Endothelial cell of umbilical vein (primary cell): ENCODE measurements at regions not wholly inside any gene's neighbourhood (a gene's known extent, or its start where the extent isn't known, plus 50 kb on each side); places are given as distances from the start of the nearest gene placed in this dataset.

Source experiments
- BruUV-seq: library from RNA; stranded (reverse); fragments of 400-500 nt; replicated peaks from 2 replicates; lab custom pipeline; 2021; lab: Mats Ljungman, UMichigan
- CTCF ChIA-PET: fragments of 300-600, 350-600 bp; sonication (Branson Sonifier 250); formaldehyde crosslinking; loops from one replicate; lab custom pipeline; 2021; ENCODE audit warnings: antibody characterized with exemption, inconsistent platforms; lab: Charles Lee
- POLR2A ChIA-PET: fragments of 300-600, 350-600 bp; sonication (Branson Sonifier 250); formaldehyde crosslinking; loops from one replicate; lab custom pipeline; 2021; ENCODE audit warnings: antibody characterized with exemption, inconsistent platforms; lab: Charles Lee
- DNase-seq: peaks from one replicate; pipeline ENCODE4 v3.0.0-alpha.2; 2011; ENCODE audit warnings: low read depth, low spot score
- FAIRE-seq: peaks from 2 replicates; lab custom pipeline; 2011; peaks lifted over from hg19 to GRCh38; lab: Jason Lieb, UNC
- H2AFZ ChIP-seq: 2 replicates; pipeline ENCODE4 v1.6.0; 2012; ENCODE audit warnings: low read depth, low read length, control low read depth, inconsistent platforms
- H3K27ac ChIP-seq: 2 replicates; pipeline ENCODE4 v1.5.1; 2011; ENCODE audit warnings: low read depth, mild to moderate bottlenecking, control low read depth, low read length, moderate library complexity; ENCODE audit not compliant: insufficient read depth
- H3K27me3 ChIP-seq, 2 experiments: 2 replicates each; pipeline versions ENCODE4 v1.6.0 to v1.6.1; 2011; ENCODE audit warnings: low read length in 2 of 2, mixed read lengths in 1 of 2; ENCODE audit not compliant: control insufficient read depth in 2 of 2, insufficient read depth in 2 of 2
- H3K36me3 ChIP-seq, 2 experiments: 2 replicates in 1 of 2; 3 replicates in 1 of 2; pipeline ENCODE4 v1.5.1; 2011; ENCODE audit warnings: low read length in 2 of 2, mild to moderate bottlenecking in 1 of 2, moderate library complexity in 1 of 2; ENCODE audit not compliant: control insufficient read depth in 2 of 2, insufficient read depth in 2 of 2; ENCODE audit errors: extremely low read depth in 1 of 2
- H3K4me1 ChIP-seq: 3 replicates; pipeline ENCODE4 v1.5.1; 2011; ENCODE audit warnings: mild to moderate bottlenecking, low read length; ENCODE audit not compliant: control insufficient read depth, insufficient read depth; ENCODE audit errors: extremely low read depth
- H3K4me2 ChIP-seq: 2 replicates; pipeline ENCODE4 v1.6.1; 2011; ENCODE audit warnings: low read length, control low read depth, mixed read lengths; ENCODE audit not compliant: insufficient read depth
- H3K4me3 ChIP-seq, 3 experiments: fragments of 200-600 bp in 1 of 3; sonication (generic), shearing (Covaris generic) in 1 of 3; replicated peaks in 1 of 3; 2 replicates each; pipeline ENCODE4 v1.5.1; 2011 to 2016; ENCODE audit warnings: control low read depth in 3 of 3, low read length in 3 of 3, mild to moderate bottlenecking in 2 of 3, inconsistent platforms in 1 of 3, low read depth in 1 of 3, moderate library complexity in 1 of 3; ENCODE audit not compliant: insufficient read depth in 1 of 3
- H3K79me2 ChIP-seq: 2 replicates; pipeline ENCODE4 v1.6.0; 2012; ENCODE audit warnings: low read length, inconsistent platforms; ENCODE audit not compliant: control insufficient read depth, insufficient read depth
- H3K9ac ChIP-seq: replicated peaks from 2 replicates; pipeline ENCODE3; 2011; ENCODE audit warnings: low read length, control low read depth; ENCODE audit not compliant: insufficient read depth; ENCODE audit errors: extremely low read depth
- H3K9me1 ChIP-seq: replicated peaks from 3 replicates; pipeline ENCODE4 v1.6.0; 2011; ENCODE audit warnings: mild to moderate bottlenecking, low read length; ENCODE audit not compliant: control insufficient read depth, insufficient read depth; ENCODE audit errors: extremely low read depth
- H3K9me3 ChIP-seq: replicated peaks from 2 replicates; pipeline ENCODE4 v1.5.1; 2012; ENCODE audit warnings: low read length, inconsistent platforms; ENCODE audit not compliant: control insufficient read depth, insufficient read depth
- H4K20me1 ChIP-seq: replicated peaks from 2 replicates; pipeline ENCODE3; 2011; ENCODE audit warnings: mild to moderate bottlenecking, low read length; ENCODE audit not compliant: control insufficient read depth, insufficient read depth; ENCODE audit errors: extremely low read depth
- EZH2 ChIP-seq: IDR thresholded peaks from 2 replicates; pipeline ENCODE4 v1.6.1; 2012; ENCODE audit warnings: borderline replicate concordance, low read depth, mild to moderate bottlenecking, moderate library complexity, low read length, inconsistent platforms; ENCODE audit not compliant: severe bottlenecking
- FOS ChIP-seq: IDR thresholded peaks from 2 replicates; pipeline ENCODE4 v1.6.1; 2011; ENCODE audit warnings: mild to moderate bottlenecking, low read length, moderate library complexity, borderline replicate concordance; ENCODE audit not compliant: insufficient read depth
- GATA2 ChIP-seq: IDR thresholded peaks from 2 replicates; pipeline ENCODE4 v1.7.0; 2011; ENCODE audit warnings: low read depth, mild to moderate bottlenecking, moderate library complexity, mixed read lengths, low read length; ENCODE audit not compliant: insufficient read length, insufficient read depth
- JUN ChIP-seq: IDR thresholded peaks from 2 replicates; pipeline ENCODE4 v1.6.1; 2011; ENCODE audit warnings: borderline replicate concordance, low read depth; ENCODE audit not compliant: insufficient read length, insufficient read depth
- MYC ChIP-seq: IDR thresholded peaks from one replicate; pipeline ENCODE4 v1.6.1; 2011; ENCODE audit warnings: mild to moderate bottlenecking, low read depth, low read length
- POLR2A ChIP-seq: IDR thresholded peaks from 2 replicates; pipeline ENCODE4 v1.6.1; 2012; ENCODE audit warnings: low read depth, mild to moderate bottlenecking, control low read depth, low read length
- POLR2AphosphoS5 ChIP-seq: IDR thresholded peaks from 2 replicates; pipeline ENCODE4 v1.6.1; 2012; ENCODE audit warnings: low read depth, mild to moderate bottlenecking, control low read depth, low read length, moderate library complexity; ENCODE audit not compliant: insufficient read depth
- dilution Hi-C: fragments of 300-500 bp; cut with MboI; formaldehyde crosslinking; loops from one replicate; pipeline ENCODE4 v1.15.0; 2019; ENCODE audit warnings: low sequenced_read_pairs; ENCODE audit not compliant: extremely low pct_ligation_motif_present
- intact Hi-C: fragments of 100-400 bp; cut with micrococcal nuclease; formaldehyde crosslinking; loops from one replicate; pipeline ENCODE4 v1.10.0; 2022
- TF ChIP-seq, protein P1 (sequence below), 2 donors: IDR thresholded peaks; 1 replicate in 1 of 2; 2 replicates in 1 of 2; pipeline ENCODE4 v1.5.1; 2011; ENCODE audit warnings: low read length in 2 of 2, mild to moderate bottlenecking in 2 of 2, moderate library complexity in 2 of 2, control low read depth in 1 of 2, inconsistent platforms in 1 of 2, low read depth in 1 of 2; ENCODE audit not compliant: insufficient read depth in 1 of 2; ENCODE audit errors: extremely low read depth in 1 of 2
- TF ChIP-seq, protein P2 (sequence below): IDR thresholded peaks from 2 replicates; pipeline ENCODE4 v1.6.1; 2011; ENCODE audit not compliant: insufficient read depth, insufficient read length

- no TSS peak for BruUV-seq
- TF ChIP-seq EZH2 (no peak), POLR2A (no peak), JUN (no peak), MYC (no peak), GATA2 (no peak), POLR2AphosphoS5 (no peak), FOS (no peak)
- TF ChIP-seq, protein P1, sequence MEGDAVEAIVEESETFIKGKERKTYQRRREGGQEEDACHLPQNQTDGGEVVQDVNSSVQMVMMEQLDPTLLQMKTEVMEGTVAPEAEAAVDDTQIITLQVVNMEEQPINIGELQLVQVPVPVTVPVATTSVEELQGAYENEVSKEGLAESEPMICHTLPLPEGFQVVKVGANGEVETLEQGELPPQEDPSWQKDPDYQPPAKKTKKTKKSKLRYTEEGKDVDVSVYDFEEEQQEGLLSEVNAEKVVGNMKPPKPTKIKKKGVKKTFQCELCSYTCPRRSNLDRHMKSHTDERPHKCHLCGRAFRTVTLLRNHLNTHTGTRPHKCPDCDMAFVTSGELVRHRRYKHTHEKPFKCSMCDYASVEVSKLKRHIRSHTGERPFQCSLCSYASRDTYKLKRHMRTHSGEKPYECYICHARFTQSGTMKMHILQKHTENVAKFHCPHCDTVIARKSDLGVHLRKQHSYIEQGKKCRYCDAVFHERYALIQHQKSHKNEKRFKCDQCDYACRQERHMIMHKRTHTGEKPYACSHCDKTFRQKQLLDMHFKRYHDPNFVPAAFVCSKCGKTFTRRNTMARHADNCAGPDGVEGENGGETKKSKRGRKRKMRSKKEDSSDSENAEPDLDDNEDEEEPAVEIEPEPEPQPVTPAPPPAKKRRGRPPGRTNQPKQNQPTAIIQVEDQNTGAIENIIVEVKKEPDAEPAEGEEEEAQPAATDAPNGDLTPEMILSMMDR (IDR thresholded peaks at IDR 0.05; ENCODE audit: extremely low read depth in 1 of 2, insufficient read depth in 1 of 2, low read depth in 1 of 2, low read length in 2 of 2) = no peak
- TF ChIP-seq, protein P2, sequence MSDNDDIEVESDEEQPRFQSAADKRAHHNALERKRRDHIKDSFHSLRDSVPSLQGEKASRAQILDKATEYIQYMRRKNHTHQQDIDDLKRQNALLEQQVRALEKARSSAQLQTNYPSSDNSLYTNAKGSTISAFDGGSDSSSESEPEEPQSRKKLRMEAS = no peak
- Histone ChIP-seq H3K9me1 (no peaks in the 10 kb centered on the region), H3K79me2 (no peaks in the 10 kb centered on the region), H3K4me1 (peaks cover 25% of the 10 kb centered on the region), H3K27ac (no peak overlapping the region), H3K9ac (no peak overlapping the region), H3K36me3 (no peaks in the 10 kb centered on the region), H3K4me2 (no peak overlapping the region), H2AFZ (no peak overlapping the region), H3K4me3 (no peak overlapping the region), H3K9me3 (no peaks in the 10 kb centered on the region), H3K27me3 (no peaks in the 10 kb centered on the region), H4K20me1 (no peaks in the 10 kb centered on the region)
- CTCF ChIA-PET = interaction anchor here (0.9 to 3.0 kb wide), 9 partner anchors 26 to 736 kb away, joined by 3 to 21 read pairs (median 5); no protein-coding TSS in a partner anchor
- DNase-seq = no peak
- POLR2A ChIA-PET = no interaction called here
- no peak for FAIRE-seq
- dilution Hi-C loops = no loop called here
- intact Hi-C loops = loop anchor here (1.0 to 5.0 kb wide), 4 partner anchors 366 to 535 kb away; partner anchors contain the start of gene BCOR
These were observed 366.0 kb downstream of the BCOR start for GRCh38 chrX:39731735-39732134.
